ENCODE measurements at regions not wholly inside any gene's neighbourhood (a gene's known extent, or its start where the extent isn't known, plus 50 kb on each side); places are given as distances from the start of the nearest gene placed in this dataset.
"Not testable (repeated sequence)": the region's sequence is repeated elsewhere in the genome, so short reads cannot be mapped to it uniquely, and the experiment has no call there.

- no peak for DNase-seq (ENCODE audit: low spot score)
- intact Hi-C loops (cut with DNase I) = no loop called here
Measured at GRCh38 chr6:51108563-51109234, 290.0 kb downstream of the TFAP2B start.

- intact Hi-C loops (cut with DNase I) = no loop called here
- no peak for DNase-seq (ENCODE audit: low spot score)
Measured at GRCh38 chr6:51112731-51113130, 294.1 kb downstream of the TFAP2B start.

GRCh38 chr6:51116723-51117122 is 298.1 kb downstream of the TFAP2B start:
- intact Hi-C loops (cut with DNase I) = no loop called here
- DNase-seq (ENCODE audit: low spot score) = no peak

GRCh38 chr6:51118792-51119191 is 300.1 kb downstream of the TFAP2B start:
- no peak for DNase-seq (ENCODE audit: low spot score)
- intact Hi-C loops (cut with DNase I) = no loop called here

DNA sequence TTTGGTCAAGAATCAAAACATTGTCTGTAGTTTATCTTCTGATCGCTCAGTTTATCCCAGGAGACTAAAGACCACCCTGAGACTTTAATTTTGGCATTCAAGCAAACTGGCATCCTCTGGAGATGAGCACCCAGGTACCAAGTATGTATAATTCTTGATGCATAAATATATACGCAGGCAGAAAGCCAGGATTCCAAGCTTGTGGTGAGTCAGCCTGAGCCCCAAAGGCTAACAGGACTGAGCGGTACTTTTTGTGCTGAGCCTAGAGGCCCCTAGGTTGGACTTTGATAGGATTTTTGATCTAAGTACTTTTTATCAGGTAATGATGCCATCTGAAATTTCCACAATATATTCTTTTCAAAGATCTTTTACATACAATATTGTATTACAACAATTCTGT is 301.3 kb downstream of the TFAP2B start:
- intact Hi-C loops (cut with DNase I) = no loop called here
- no peak for DNase-seq (ENCODE audit: low spot score)

GRCh38 chr6:51121380-51121976 is 302.8 kb downstream of the TFAP2B start:
- DNase-seq (ENCODE audit: low spot score); intact Hi-C loops (cut with DNase I): not testable (repeated sequence)

DNA sequence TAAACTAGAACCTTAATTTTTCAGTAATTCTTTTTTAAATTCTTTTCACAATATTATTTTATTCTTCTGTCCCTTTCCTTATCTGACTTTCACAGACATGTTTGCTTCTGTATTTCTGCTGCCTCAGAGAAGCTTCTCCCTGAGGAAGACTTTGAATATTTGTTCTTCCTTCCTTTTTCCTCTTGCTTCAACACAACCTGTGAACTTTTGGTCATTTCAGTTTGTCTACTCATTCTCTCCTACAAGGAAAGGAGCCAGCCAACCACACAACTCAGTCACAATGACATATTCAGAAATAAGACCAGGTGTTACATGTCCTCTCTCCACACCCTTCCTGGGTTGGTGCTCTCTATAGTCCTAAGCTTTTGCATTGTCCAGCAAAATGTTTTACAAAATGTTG is 310.4 kb downstream of the TFAP2B start:
- intact Hi-C loops (cut with DNase I) = no loop called here
- no peak for DNase-seq (ENCODE audit: low spot score)

DNA sequence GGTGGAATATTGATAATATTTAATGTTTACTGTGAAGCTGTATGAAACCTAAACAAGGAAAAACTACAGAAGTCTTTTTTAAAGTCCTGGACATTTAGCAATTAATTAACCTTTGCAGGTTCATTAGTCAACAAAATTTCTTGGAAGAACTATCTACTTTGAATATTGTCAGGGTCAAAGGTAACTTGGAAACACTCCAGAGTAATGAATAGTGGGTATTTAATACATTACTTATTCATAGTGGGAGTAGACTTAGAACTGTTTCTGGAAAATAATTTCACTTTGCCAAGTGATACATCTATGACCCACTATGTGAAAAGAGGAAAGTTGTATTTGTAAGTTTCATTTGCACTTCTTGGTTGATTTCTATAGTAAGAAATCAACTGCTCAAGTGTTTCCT is 319.1 kb downstream of the TFAP2B start:
- DNase-seq (ENCODE audit: low spot score) = no peak
- intact Hi-C loops (cut with DNase I) = no loop called here

DNA sequence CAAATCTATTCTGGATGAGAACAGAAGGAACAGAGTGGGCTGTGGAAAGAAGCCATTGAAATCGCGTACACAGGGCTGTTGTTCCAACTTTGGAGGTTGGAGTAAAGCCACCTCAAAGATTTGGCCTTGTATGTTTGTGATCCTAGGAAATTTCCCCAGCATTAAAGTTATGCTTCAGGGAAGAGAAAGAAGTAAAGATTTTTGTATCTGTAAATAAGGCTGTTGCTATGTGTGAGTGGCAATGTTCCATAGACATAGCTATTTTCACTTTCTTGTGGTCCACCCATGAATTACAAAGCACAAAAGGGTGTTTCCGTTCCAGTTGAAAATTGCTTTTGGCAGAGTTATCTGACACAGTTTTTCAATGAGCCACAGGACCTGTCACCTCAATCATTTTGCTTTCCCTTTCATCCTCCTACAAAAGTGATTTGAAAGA is 321.3 kb downstream of the TFAP2B start:
- no peak for DNase-seq (ENCODE audit: low spot score)
- intact Hi-C loops (cut with DNase I) = no loop called here

DNA sequence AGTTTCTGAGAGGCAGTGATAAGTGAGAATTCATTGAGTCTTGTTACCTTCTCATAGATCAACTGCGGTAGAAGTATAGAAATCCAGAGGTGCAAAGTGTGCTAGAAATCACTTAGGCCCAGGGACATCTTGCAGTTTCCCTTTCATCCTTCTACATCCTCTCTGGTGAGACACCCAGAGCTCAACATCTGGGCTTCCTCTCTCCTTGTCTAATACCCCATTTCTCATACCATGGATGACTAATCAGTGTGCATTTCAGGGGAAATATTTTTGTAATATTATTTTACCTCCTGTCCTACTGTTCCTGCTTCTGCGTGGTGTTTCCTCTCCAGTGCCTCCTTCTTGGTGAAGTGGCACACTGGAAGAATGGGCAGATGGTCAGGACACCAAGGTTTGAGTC is 322.4 kb downstream of the TFAP2B start:
- intact Hi-C loops (cut with DNase I) = no loop called here
- no peak for DNase-seq (ENCODE audit: low spot score)

DNA sequence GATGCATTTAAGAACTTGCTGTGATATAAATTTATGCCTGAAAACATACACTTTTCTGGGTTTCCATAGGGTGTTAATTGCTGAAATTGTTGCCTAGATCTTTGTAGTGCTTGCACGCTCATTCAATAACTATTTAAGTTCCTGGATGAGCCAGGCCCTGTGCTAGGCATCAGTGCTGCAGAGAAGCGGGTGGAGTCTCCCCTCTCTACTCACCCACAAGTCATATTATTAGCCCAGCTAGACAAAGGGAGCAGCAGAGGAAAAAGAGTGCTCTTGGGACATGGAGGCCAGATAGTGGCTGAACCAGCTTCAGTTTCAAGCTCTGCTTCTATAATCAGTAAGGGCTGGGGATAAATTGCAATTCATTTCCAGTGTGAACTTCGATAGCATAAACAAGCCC is 329.1 kb downstream of the TFAP2B start:
- no peak for DNase-seq (ENCODE audit: low spot score)
- intact Hi-C loops (cut with DNase I) = no loop called here

- no peak for DNase-seq (ENCODE audit: low spot score)
- intact Hi-C loops (cut with DNase I) = no loop called here
Measured at GRCh38 chr6:51152594-51152993, 333.9 kb downstream of the TFAP2B start.

DNA sequence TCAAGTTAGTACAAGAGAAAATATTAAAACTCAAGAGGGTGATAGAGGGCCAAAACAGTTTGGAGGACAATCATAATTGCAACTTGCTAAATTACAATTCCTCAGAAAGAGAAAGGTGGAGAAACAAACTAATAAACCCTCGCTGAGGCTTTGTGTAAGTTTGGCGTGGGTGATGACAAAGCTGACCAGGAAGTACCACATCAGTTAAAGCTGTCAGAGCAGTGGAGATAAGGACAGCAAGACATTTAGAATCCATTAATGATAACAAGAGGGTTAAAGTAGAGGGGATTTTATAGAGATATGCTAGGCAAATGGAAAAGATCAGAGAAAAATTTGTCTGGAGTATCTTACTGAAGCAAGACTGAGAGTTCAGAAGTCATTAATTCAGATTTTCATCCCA is 334.4 kb downstream of the TFAP2B start:
- DNase-seq (ENCODE audit: low spot score) = no peak
- intact Hi-C loops (cut with DNase I) = no loop called here

DNA sequence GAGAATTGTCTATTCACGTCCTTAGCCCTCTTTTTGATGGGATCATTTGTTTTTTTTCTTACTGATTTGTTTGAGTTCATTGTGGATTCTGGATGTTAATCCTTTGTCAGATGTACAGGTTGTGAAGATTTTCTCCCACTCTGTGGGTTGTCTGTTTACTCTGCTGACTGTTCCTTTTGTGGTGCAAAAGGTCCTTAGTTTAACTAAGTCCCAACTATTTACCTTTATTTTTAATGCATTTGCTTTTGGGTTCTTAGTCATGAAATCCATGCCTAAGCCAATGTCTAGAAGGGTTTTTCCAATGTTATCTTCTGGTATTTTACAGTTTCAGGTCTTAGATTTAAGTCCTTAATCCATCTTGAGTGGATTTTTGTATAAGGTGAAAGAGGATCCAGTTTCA is 336.3 kb downstream of the TFAP2B start:
- DNase-seq (ENCODE audit: low spot score); intact Hi-C loops (cut with DNase I): not testable (repeated sequence)

DNA sequence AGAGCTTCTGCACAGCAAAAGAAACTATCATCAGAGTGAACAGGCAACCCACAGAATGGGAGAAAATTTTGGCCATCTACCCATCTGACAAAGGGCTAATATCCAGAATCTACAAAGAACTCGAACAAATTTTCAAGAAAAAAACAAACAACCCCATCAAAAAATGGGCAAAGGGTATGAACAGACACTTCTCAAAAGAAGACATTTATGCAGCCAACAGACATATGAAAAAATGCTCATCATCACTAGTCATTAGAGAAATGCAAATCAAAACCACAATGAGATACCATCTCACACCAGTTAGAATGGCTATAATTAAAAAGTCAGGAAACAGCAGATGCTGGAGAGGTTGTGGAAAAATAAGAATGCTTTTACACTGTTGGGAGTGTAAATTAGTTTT is 340.6 kb downstream of the TFAP2B start:
- DNase-seq (ENCODE audit: low spot score); intact Hi-C loops (cut with DNase I): not testable (repeated sequence)

GRCh38 chr6:51161752-51162151 is 343.1 kb downstream of the TFAP2B start:
- intact Hi-C loops (cut with DNase I) = no loop called here
- no peak for DNase-seq (ENCODE audit: low spot score)

DNA sequence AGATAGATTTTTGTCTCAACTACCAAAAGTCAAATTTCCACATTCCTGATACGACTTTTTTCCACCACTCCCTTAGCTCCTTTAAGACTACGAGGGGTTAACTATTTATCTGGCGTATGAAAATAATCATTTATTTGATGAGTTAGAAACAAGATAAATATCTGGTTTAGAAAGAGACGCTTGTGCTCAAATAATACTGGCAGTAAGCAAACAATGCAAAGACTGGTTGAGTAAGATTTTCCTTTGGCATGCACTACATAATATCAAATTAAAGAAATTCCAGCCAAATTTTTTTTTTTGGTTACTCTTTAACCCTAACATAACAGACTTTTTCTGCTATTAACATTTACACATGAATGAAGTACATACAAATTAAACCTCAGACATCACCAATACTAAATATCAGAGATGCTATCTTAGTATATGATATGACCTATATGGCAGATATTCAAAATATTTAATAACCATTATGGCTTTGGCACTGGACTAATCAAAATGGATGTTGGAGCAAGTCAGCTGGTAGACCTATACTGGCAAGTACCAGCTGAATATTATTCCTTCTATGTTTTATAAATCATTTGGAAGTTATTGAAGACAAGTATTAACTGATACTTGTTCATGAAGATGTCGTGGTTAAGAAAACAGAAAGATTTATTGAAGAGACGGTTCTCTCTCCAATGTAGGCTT is 345.3 kb downstream of the TFAP2B start:
- DNase-seq (ENCODE audit: low spot score) = no peak
- intact Hi-C loops (cut with DNase I) = no loop called here

GRCh38 chr6:51166914-51167313 is 348.2 kb downstream of the TFAP2B start:
- DNase-seq (ENCODE audit: low spot score) = no peak

DNA sequence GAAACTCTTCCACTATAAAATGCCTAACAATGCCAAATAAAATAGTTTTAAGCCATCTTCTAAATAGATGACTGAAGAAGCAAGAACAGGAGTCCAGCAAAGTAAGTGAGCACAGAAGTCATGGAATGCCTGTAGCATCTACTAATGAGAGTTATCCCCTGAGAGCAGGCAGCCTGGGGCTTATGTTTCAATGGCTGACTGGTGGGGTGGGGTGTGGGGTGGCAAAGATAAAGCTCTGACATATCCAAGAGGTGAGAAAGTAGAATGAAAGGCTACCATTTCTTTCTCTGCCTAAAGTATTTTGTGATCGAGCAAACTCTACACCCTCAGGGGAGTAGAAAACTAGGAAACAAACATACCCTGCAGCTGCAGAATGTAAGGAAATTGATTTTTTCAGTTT is 348.8 kb downstream of the TFAP2B start:
- intact Hi-C loops (cut with DNase I) = no loop called here
- DNase-seq (ENCODE audit: low spot score) = no peak

More at GRCh38 chr6:51166914-51167313, 348.2 kb downstream of the TFAP2B start:
- intact Hi-C loops (cut with DNase I) = no loop called here

- DNase-seq (ENCODE audit: low spot score) = no peak
- intact Hi-C loops (cut with DNase I) = no loop called here
Measured at GRCh38 chr6:51182827-51183226, 364.2 kb downstream of the TFAP2B start.

- intact Hi-C loops (cut with DNase I) = no loop called here
- no peak for DNase-seq (ENCODE audit: low spot score)
Measured at GRCh38 chr6:51184046-51184445, 365.4 kb downstream of the TFAP2B start.

Measured in posterior vena cava (tissue), 2 donors.